RWPE2 (cell line): ENCODE measurements at regions not wholly inside any gene's neighbourhood (a gene's known extent, or its start where the extent isn't known, plus 50 kb on each side); places are given as distances from the start of the nearest gene placed in this dataset.
"Not testable (repeated sequence)": the region's sequence is repeated elsewhere in the genome, so short reads cannot be mapped to it uniquely, and the experiment has no call there.

Experiments used
- ATAC-seq: fragments of 200-7000 bp; cut with Tn5 transposase; 3 replicates; pipeline ENCODE4 v1.9.1; 2021; ENCODE audit warnings: low read depth
- DNase-seq: peaks from one replicate; pipeline ENCODE4 v3.0.0-alpha.2; 2020; ENCODE audit warnings: low spot score
- H3K27ac ChIP-seq: fragments of 450-650 bp; 2 replicates; pipeline ENCODE4 v1.5.1; 2017; ENCODE audit warnings: mild to moderate bottlenecking; ENCODE audit not compliant: poor library complexity, severe bottlenecking
- H3K27me3 ChIP-seq: fragments of 250-450 bp; sonication (Bioruptor Pico); 2 replicates; pipeline ENCODE4 v1.5.1; 2021; ENCODE audit warnings: mild to moderate bottlenecking, moderate library complexity; ENCODE audit not compliant: insufficient read depth, poor library complexity, severe bottlenecking
- H3K36me3 ChIP-seq: fragments of 250-450 bp; sonication (Bioruptor Pico); 2 replicates; pipeline ENCODE4 v1.5.1; 2020; ENCODE audit warnings: low read depth, mild to moderate bottlenecking, moderate library complexity
- H3K4me1 ChIP-seq: fragments of 250-450 bp; sonication (Bioruptor Pico); 2 replicates; pipeline ENCODE4 v1.5.1; 2021; ENCODE audit warnings: mild to moderate bottlenecking, moderate library complexity; ENCODE audit not compliant: insufficient read depth, poor library complexity, severe bottlenecking
- H3K4me3 ChIP-seq: fragments of 250-450 bp; sonication (Bioruptor Pico); 2 replicates; pipeline ENCODE4 v1.5.1; 2021; ENCODE audit warnings: mild to moderate bottlenecking, moderate library complexity; ENCODE audit not compliant: severe bottlenecking
- H3K9me3 ChIP-seq: fragments of 250-450 bp; sonication (Bioruptor Pico); 2 replicates; pipeline ENCODE4 v1.5.1; 2021; ENCODE audit warnings: mild to moderate bottlenecking, moderate library complexity; ENCODE audit not compliant: severe bottlenecking
- TF ChIP-seq, protein P1 (sequence below): fragments of 450-650 bp; IDR thresholded peaks from one replicate; pipeline ENCODE4 v1.5.1; 2017; ENCODE audit warnings: mild to moderate bottlenecking, moderate library complexity; ENCODE audit not compliant: poor library complexity, severe bottlenecking

DNA sequence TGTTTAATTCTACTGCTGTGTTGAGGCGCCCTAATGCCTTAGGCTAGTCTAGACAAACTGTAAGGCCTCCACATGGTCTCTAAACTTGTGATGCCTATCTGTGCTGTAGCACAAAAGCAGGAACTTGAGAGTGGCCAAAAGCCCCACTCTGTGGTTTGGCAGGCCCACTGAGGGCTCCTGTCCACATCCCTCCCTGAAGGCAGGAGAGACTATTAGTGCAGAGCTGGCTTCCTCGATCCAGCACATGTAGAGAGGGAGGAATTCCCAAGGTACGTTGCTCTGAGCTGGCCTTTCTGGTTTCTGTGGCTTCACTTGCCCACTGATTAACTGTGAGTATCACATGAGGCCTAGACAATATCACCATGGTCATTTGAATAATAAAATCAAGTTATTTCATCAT lies 90.6 kb downstream of the POLR2M start:
- ATAC-seq: no peak
- Histone ChIP-seq H3K9me3 (no peaks in the 10 kb centered on the region), H3K4me3 (no peak overlapping the region), H3K27ac (no peak overlapping the region), H3K27me3 (no peaks in the 10 kb centered on the region), H3K4me1 (no peaks in the 10 kb centered on the region), H3K36me3 (no peaks in the 10 kb centered on the region)
- DNase-seq: no peak
- TF ChIP-seq, protein P1, sequence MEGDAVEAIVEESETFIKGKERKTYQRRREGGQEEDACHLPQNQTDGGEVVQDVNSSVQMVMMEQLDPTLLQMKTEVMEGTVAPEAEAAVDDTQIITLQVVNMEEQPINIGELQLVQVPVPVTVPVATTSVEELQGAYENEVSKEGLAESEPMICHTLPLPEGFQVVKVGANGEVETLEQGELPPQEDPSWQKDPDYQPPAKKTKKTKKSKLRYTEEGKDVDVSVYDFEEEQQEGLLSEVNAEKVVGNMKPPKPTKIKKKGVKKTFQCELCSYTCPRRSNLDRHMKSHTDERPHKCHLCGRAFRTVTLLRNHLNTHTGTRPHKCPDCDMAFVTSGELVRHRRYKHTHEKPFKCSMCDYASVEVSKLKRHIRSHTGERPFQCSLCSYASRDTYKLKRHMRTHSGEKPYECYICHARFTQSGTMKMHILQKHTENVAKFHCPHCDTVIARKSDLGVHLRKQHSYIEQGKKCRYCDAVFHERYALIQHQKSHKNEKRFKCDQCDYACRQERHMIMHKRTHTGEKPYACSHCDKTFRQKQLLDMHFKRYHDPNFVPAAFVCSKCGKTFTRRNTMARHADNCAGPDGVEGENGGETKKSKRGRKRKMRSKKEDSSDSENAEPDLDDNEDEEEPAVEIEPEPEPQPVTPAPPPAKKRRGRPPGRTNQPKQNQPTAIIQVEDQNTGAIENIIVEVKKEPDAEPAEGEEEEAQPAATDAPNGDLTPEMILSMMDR: no peak

DNA sequence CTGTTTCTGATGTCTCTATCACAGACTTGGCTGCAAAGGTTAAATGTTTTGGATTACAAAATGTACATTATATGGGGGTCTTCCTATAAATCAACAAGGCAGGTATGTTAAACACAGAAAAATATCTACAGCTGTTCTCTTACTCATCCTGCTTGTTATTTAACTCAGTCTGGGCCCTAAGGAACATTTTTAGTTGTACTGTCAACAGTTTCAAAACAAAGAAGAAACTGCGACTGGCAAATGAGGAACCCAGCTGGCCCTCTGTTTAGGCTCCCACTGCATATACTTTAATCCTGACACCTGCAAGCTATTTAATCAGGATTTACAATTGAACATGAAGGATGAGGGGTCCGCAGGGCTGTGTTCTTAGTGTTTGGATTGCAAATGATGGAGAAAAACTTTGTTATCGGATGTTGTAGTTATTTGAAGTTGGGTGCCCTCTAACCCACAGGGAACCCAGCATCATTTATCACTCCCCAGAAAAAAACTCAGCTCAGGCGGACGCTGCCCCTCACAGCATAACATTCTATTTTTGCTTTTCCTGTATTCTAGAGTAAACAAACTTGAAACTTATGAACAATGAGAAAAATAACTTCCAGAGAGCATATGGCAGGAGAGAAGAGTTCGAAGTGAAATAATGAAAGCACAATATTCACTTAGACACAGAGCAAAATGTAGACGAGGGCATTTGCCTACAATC lies 91.2 kb downstream of the POLR2M start:
- H3K4me1 ChIP-seq: no peaks in the 10 kb centered on the region
- H3K27me3 ChIP-seq: no peaks in the 10 kb centered on the region
- TF ChIP-seq, protein P1: no peak
- DNase-seq: no peak
- ATAC-seq: no peak
- no peak overlapping the region for H3K4me3 ChIP-seq
- no peaks in the 10 kb centered on the region for H3K9me3 ChIP-seq
- no peaks in the 10 kb centered on the region for H3K36me3 ChIP-seq
- no peak overlapping the region for H3K27ac ChIP-seq

DNA sequence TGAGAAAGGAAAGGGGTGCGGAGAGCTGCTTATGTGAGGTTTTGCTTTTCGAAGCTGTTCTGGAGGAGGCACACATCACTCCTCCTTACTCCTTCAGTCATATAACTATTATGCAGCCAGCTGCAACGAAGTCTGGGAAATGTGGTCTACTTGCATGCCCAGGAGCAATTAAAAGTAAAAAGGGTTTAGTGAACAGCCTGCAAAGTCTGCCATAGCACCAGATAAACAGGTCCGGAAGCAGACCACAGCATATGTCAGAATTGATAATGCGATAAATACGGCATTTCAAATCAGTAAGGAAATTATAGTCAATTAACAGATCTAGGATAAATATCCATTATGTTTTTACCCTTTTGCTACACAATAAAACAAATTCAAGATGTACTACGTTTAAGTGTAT lies 99.5 kb downstream of the POLR2M start:
- no peak for ATAC-seq
- no peak for DNase-seq
- TF ChIP-seq, protein P1: no peak
- H3K36me3 ChIP-seq: no peaks in the 10 kb centered on the region
- no peak overlapping the region for H3K27ac ChIP-seq
- no peak overlapping the region for H3K4me3 ChIP-seq
- no peaks in the 10 kb centered on the region for H3K27me3 ChIP-seq
- no peaks in the 10 kb centered on the region for H3K4me1 ChIP-seq
- no peaks in the 10 kb centered on the region for H3K9me3 ChIP-seq

DNA sequence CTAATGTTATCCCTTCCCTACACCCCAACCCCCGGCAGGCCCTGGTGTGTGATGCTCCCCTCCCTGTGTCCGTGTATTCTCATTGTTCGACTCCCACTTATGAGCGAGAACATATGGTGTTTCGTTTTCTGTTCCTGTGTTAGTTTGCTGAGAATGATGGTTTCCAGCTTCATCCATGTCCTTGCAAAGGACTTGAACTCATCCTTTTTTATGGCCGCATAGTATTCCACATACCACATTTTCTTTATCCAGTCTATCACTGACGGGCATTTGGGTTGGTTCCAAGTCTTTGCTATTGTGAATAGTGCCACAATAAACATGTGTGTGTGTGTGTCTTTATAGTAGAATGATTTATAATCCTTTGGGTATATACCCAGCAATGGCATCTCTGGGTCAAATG lies 102.8 kb downstream of the POLR2M start:
- H3K9me3 ChIP-seq, DNase-seq, H3K4me1 ChIP-seq, H3K27me3 ChIP-seq, H3K4me3 ChIP-seq, H3K36me3 ChIP-seq, ATAC-seq, H3K27ac ChIP-seq: not testable (repeated sequence)

DNA sequence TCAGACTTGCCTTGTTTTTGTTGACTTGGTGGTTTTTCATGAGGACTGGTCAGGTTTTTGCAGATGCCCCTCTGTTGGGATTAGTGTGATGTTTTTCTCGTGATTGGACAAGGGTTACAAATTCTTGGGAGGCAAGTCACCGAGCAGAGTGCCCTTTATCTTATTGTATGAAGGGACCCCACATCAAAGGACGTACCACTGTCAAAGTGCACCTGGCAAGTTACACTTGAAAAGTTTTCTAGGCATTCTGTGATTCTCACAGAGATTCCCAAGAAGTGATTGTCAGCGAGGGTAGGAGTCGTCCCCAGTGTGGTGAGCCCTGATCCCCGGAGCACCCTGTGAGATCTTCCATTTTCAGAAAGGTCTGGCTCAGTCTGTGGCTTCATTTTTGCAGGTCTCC lies 110.1 kb downstream of the POLR2M start:
- ATAC-seq (no peak), DNase-seq (no peak)
- Histone ChIP-seq H3K27me3 (peaks cover 4% of the 10 kb centered on the region), H3K36me3 (no peaks in the 10 kb centered on the region), H3K9me3 (no peaks in the 10 kb centered on the region), H3K4me3 (no peak overlapping the region), H3K27ac (no peak overlapping the region), H3K4me1 (no peaks in the 10 kb centered on the region)
- TF ChIP-seq, protein P1: no peak
